SK-N-SH treated with all-trans-retinoic acid at 6 μM for 48 hours (cell line): ENCODE measurements at regions not wholly inside any gene's neighbourhood (a gene's known extent, or its start where the extent isn't known, plus 50 kb on each side); places are given as distances from the start of the nearest gene placed in this dataset.

Experiments used
- ATAC-seq: fragments of 200-7000 bp; cut with Tn5 transposase; 3 replicates; pipeline ENCODE4 v1.9.1; 2020; ENCODE audit warnings: mild to moderate bottlenecking, moderate library complexity
- ARNTL ChIP-seq: fragments of 450-650 bp; formaldehyde crosslinking; IDR thresholded peaks from 2 replicates; pipeline ENCODE4 v1.5.0; 2020; ENCODE audit warnings: low read depth, mild to moderate bottlenecking, moderate library complexity, borderline replicate concordance
- BACH2 ChIP-seq: fragments of 250-450 bp; sonication (Bioruptor Pico); IDR thresholded peaks from 2 replicates; pipeline ENCODE4 v1.9.0; 2021; ENCODE audit warnings: mild to moderate bottlenecking, borderline replicate concordance
- ESRRG ChIP-seq: fragments of 250-450 bp; sonication (Bioruptor Pico); IDR thresholded peaks from 2 replicates; pipeline ENCODE4 v1.6.1; 2021; ENCODE audit warnings: mild to moderate bottlenecking
- GLIS3 ChIP-seq: fragments of 250-450 bp; sonication (Bioruptor Pico); IDR thresholded peaks from 2 replicates; pipeline ENCODE4 v1.5.0; 2020; ENCODE audit warnings: mild to moderate bottlenecking, moderate library complexity
- PPARA ChIP-seq: fragments of 250-450 bp; sonication (Bioruptor Pico); IDR thresholded peaks from 2 replicates; pipeline ENCODE4 v1.5.0; 2020; ENCODE audit warnings: mild to moderate bottlenecking, borderline replicate concordance
- RARB ChIP-seq: fragments of 250-450 bp; sonication (Bioruptor Pico); IDR thresholded peaks from 2 replicates; pipeline ENCODE4 v1.8.0; 2021; ENCODE audit warnings: mild to moderate bottlenecking, moderate library complexity
- SNAI2 ChIP-seq: fragments of 250-450 bp; sonication (Bioruptor Pico); IDR thresholded peaks from 2 replicates; pipeline ENCODE4 v1.5.0; 2020; ENCODE audit warnings: mild to moderate bottlenecking, moderate library complexity
- TCF4 ChIP-seq: fragments of 250-450 bp; sonication (Bioruptor Pico); IDR thresholded peaks from 2 replicates; pipeline ENCODE4 v1.8.0; 2021; ENCODE audit warnings: mild to moderate bottlenecking, moderate library complexity, borderline replicate concordance
- TOX ChIP-seq: fragments of 250-450 bp; sonication (Bioruptor Pico); IDR thresholded peaks from 2 replicates; pipeline ENCODE4 v1.8.0; 2021; ENCODE audit warnings: mild to moderate bottlenecking, moderate library complexity, borderline replicate concordance
- ZC3H10 ChIP-seq: fragments of 250-450 bp; sonication (Bioruptor Pico); IDR thresholded peaks from 2 replicates; pipeline ENCODE4 v1.5.1; 2021; ENCODE audit warnings: mild to moderate bottlenecking, moderate library complexity
- ZFP3 ChIP-seq: fragments of 250-450 bp; sonication (Bioruptor Pico); IDR thresholded peaks from 2 replicates; pipeline ENCODE4 v1.5.0; 2020; ENCODE audit warnings: mild to moderate bottlenecking, moderate library complexity
- ZFP30 ChIP-seq: fragments of 450-650 bp; formaldehyde crosslinking; IDR thresholded peaks from 2 replicates; pipeline ENCODE4 v1.5.0; 2022; ENCODE audit warnings: mild to moderate bottlenecking, moderate library complexity
- ZNF565 ChIP-seq: fragments of 450-650 bp; formaldehyde crosslinking; conservative IDR thresholded peaks from 2 replicates; pipeline ENCODE4 v1.5.0; 2020; ENCODE audit warnings: low read depth, mild to moderate bottlenecking, moderate library complexity
- ZNF70 ChIP-seq: fragments of 450-650 bp; formaldehyde crosslinking; IDR thresholded peaks from 2 replicates; pipeline ENCODE4 v1.5.0; 2020; ENCODE audit warnings: mild to moderate bottlenecking, moderate library complexity
- ZNF8 ChIP-seq: fragments of 450-650 bp; formaldehyde crosslinking; IDR thresholded peaks from 2 replicates; pipeline ENCODE4 v1.5.0; 2020; ENCODE audit warnings: mild to moderate bottlenecking, moderate library complexity
- TF ChIP-seq, protein P1 (sequence below): fragments of 250-450 bp; sonication (Bioruptor Pico); IDR thresholded peaks from 2 replicates; pipeline ENCODE4 v1.5.0; 2020; ENCODE audit warnings: mild to moderate bottlenecking, moderate library complexity
- TF ChIP-seq, protein P2 (sequence below): fragments of 250-450 bp; sonication (Bioruptor Pico); IDR thresholded peaks from 2 replicates; pipeline ENCODE4 v1.5.1; 2020; ENCODE audit warnings: low read depth, mild to moderate bottlenecking, moderate library complexity
- TF ChIP-seq, protein P3 (sequence below): fragments of 250-450 bp; sonication (Bioruptor Pico); IDR thresholded peaks from 2 replicates; pipeline ENCODE4 v1.8.0; 2020; ENCODE audit warnings: mild to moderate bottlenecking, moderate library complexity, borderline replicate concordance
- TF ChIP-seq, protein P4 (sequence below): fragments of 250-450 bp; sonication (Bioruptor Pico); IDR thresholded peaks from 2 replicates; pipeline ENCODE4 v1.8.0; 2021; ENCODE audit warnings: low read depth, mild to moderate bottlenecking, moderate library complexity, borderline replicate concordance

DNA sequence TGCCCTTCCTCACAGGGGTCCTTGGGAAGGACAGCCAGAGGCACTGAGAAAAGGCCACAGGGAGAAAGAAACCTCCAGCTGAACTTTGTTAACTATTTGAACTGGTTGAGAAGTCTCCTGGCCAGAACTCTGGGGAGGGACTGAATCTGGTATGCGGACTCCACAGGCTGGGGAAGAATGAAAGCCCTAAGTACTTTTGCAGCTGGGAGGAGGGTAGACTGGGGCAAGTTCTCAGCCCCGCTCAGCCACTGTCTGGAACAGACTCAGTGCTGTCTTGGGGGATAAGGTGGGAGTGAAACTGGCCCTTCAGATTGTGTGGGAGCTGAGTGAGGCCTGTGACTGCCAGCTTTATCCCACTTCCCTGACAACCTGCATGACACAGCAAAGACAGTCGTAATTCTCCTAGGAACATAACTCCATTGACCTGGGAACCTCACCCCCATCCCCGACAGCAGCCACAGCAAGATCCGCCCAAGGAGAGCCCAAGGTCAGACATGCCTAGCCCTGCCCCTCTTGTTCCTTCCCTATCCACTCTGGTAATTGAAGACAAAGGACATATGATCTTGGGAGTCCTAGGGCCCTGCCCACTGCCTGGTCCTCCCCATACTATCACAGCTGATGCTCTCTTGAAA is 475.1 kb upstream of the CNTN5 start (continued):
- TF ChIP-seq, protein P1, sequence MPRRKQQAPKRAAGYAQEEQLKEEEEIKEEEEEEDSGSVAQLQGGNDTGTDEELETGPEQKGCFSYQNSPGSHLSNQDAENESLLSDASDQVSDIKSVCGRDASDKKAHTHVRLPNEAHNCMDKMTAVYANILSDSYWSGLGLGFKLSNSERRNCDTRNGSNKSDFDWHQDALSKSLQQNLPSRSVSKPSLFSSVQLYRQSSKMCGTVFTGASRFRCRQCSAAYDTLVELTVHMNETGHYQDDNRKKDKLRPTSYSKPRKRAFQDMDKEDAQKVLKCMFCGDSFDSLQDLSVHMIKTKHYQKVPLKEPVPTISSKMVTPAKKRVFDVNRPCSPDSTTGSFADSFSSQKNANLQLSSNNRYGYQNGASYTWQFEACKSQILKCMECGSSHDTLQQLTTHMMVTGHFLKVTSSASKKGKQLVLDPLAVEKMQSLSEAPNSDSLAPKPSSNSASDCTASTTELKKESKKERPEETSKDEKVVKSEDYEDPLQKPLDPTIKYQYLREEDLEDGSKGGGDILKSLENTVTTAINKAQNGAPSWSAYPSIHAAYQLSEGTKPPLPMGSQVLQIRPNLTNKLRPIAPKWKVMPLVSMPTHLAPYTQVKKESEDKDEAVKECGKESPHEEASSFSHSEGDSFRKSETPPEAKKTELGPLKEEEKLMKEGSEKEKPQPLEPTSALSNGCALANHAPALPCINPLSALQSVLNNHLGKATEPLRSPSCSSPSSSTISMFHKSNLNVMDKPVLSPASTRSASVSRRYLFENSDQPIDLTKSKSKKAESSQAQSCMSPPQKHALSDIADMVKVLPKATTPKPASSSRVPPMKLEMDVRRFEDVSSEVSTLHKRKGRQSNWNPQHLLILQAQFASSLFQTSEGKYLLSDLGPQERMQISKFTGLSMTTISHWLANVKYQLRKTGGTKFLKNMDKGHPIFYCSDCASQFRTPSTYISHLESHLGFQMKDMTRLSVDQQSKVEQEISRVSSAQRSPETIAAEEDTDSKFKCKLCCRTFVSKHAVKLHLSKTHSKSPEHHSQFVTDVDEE (CRISPR knock-in tag) = no peak
- TF ChIP-seq ZNF70 (no peak), RARB (CRISPR knock-in tag) (no peak), GLIS3 (CRISPR knock-in tag) (no peak)

DNA sequence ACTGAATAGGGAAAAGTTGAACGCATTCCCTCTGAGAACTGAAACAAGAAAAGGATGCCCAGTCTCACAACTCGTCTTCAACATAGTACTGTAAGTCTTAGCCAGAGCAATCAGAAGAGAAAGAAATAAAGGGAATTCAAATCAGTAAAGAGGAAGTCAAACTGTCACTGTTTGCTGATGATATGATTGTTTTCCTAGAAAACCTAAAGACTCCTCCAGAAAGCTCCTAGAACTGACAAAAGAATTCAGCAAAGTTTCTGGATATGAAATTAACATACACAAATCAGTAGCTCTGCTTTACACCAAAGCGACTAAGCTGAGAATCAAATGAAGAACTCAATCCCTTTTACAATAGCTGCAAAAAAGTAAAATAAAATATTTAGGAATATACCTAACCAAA is 471.2 kb upstream of the CNTN5 start:
- no peak for ATAC-seq
- TF ChIP-seq ZC3H10 (CRISPR knock-in tag) = no peak
- TF ChIP-seq ZNF8 (CRISPR knock-in tag) = no peak
- TF ChIP-seq ESRRG (CRISPR knock-in tag) = no peak
- TF ChIP-seq TOX (CRISPR knock-in tag) = no peak
- TF ChIP-seq ZNF565 = no peak
- TF ChIP-seq, protein P2, sequence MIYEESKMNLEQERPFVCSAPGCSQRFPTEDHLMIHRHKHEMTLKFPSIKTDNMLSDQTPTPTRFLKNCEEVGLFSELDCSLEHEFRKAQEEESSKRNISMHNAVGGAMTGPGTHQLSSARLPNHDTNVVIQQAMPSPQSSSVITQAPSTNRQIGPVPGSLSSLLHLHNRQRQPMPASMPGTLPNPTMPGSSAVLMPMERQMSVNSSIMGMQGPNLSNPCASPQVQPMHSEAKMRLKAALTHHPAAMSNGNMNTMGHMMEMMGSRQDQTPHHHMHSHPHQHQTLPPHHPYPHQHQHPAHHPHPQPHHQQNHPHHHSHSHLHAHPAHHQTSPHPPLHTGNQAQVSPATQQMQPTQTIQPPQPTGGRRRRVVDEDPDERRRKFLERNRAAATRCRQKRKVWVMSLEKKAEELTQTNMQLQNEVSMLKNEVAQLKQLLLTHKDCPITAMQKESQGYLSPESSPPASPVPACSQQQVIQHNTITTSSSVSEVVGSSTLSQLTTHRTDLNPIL (CRISPR knock-in tag) = no peak
- no peak for TF ChIP-seq RARB (CRISPR knock-in tag)
- TF ChIP-seq, protein P3, sequence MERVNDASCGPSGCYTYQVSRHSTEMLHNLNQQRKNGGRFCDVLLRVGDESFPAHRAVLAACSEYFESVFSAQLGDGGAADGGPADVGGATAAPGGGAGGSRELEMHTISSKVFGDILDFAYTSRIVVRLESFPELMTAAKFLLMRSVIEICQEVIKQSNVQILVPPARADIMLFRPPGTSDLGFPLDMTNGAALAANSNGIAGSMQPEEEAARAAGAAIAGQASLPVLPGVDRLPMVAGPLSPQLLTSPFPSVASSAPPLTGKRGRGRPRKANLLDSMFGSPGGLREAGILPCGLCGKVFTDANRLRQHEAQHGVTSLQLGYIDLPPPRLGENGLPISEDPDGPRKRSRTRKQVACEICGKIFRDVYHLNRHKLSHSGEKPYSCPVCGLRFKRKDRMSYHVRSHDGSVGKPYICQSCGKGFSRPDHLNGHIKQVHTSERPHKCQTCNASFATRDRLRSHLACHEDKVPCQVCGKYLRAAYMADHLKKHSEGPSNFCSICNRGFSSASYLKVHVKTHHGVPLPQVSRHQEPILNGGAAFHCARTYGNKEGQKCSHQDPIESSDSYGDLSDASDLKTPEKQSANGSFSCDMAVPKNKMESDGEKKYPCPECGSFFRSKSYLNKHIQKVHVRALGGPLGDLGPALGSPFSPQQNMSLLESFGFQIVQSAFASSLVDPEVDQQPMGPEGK (CRISPR knock-in tag) = no peak
- no peak for TF ChIP-seq SNAI2 (CRISPR knock-in tag)
- no peak for TF ChIP-seq ZFP30 (CRISPR knock-in tag)
- TF ChIP-seq, protein P1 (CRISPR knock-in tag) = no peak
- no peak for TF ChIP-seq PPARA
- no peak for TF ChIP-seq ZFP3 (CRISPR knock-in tag)
- TF ChIP-seq, all 23 proteins: peak for 0

DNA sequence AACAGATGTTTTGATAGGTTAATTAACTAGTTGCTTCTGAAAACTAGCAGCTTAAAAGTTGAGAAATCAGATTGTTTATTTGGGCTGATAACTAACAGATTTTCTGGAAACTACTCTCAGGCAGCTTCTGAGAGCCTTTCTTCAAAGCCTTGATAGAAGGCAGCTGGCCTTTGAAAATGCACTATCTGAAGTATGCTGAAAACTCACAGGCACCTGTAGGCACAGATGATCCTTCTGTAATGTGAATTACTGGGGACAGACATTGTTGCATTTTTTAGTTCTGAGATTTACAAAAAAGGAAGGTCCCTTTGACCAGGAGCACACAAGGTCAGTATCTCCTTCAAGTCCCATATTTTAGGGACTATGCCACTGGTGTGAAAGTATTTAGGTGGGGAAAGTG is 460.8 kb upstream of the CNTN5 start:
- no peak for ATAC-seq
- TF ChIP-seq, protein P1 (CRISPR knock-in tag) = no peak
- TF ChIP-seq ARNTL (no peak), ZFP3 (CRISPR knock-in tag) (no peak), GLIS3 (CRISPR knock-in tag) (no peak), ZNF565 (no peak), BACH2 (CRISPR knock-in tag) (no peak), TCF4 (no peak)
- TF ChIP-seq, protein P4, sequence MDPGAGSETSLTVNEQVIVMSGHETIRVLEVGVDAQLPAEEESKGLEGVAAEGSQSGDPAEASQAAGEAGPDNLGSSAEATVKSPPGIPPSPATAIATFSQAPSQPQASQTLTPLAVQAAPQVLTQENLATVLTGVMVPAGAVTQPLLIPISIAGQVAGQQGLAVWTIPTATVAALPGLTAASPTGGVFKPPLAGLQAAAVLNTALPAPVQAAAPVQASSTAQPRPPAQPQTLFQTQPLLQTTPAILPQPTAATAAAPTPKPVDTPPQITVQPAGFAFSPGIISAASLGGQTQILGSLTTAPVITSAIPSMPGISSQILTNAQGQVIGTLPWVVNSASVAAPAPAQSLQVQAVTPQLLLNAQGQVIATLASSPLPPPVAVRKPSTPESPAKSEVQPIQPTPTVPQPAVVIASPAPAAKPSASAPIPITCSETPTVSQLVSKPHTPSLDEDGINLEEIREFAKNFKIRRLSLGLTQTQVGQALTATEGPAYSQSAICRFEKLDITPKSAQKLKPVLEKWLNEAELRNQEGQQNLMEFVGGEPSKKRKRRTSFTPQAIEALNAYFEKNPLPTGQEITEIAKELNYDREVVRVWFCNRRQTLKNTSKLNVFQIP = no peak
